ENCODE measurements at regions not wholly inside any gene's neighbourhood (a gene's known extent, or its start where the extent isn't known, plus 50 kb on each side); places are given as distances from the start of the nearest gene placed in this dataset.
"Not testable (repeated sequence)": the region's sequence is repeated elsewhere in the genome, so short reads cannot be mapped to it uniquely, and the experiment has no call there.

DNA sequence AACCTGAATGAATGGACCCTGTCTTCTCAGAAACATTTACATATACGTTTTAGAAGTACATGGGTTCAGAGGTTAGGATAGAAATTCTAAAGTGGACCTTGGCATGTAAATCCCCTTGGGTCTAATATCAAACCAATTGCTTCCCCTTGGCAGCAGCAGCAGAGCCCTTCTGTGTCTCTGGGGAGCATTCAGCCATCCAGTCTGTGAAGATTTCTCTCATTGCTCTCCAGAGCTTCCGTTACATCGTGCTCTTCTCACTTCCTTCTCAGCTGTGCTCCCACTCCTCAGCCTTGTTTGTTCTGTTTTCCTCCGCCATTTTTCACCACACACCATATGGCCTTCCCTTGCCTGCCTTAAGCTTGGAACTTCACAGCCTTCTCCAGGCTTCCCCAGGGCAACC, 61.5 kb upstream of the ATP1B1 start:
- DNase-seq (ENCODE audit: insufficient read length, low spot score) (no peak), FAIRE-seq (no peak)

DNA sequence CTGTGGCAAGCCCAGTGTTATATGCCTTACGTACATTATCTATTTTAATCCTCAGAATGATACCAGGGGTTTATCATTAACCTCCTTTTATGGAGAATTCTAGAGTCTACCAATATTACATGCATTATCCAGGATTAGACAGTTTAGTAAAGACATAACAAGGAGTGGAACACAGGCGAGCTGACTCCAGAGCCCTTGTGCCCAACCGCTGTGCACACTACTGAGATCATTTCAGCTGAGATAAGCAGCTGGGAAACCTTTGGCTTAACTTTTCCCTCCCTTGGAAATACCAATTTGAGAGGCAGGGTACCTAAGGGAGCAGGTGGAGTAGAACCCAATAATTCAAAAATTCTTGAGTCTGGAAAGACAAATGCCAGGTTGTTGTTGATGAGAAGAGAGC, 59.8 kb upstream of the ATP1B1 start:
- no peak for FAIRE-seq
- DNase-seq (ENCODE audit: insufficient read length, low spot score) = no peak

DNA sequence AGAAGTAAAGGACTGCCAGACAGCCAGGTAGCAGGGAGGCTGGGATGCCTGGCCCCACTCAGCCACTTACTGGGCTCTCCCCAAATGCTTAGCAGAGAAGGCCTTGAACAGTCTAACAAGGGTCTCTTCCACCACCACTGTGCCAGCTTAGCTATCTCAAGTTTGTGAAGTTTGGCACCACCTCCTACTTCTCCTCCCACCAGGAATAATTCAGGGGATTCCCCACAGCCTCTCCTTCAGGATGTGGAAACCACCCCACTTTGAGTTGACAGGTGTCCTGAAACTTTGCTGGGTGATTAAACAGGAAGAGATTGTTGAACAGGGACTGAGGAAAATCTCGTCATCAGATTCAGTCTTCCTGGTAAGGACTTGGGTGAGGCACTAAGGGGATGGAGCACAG, 59.4 kb upstream of the ATP1B1 start:
- FAIRE-seq = no peak

DNA sequence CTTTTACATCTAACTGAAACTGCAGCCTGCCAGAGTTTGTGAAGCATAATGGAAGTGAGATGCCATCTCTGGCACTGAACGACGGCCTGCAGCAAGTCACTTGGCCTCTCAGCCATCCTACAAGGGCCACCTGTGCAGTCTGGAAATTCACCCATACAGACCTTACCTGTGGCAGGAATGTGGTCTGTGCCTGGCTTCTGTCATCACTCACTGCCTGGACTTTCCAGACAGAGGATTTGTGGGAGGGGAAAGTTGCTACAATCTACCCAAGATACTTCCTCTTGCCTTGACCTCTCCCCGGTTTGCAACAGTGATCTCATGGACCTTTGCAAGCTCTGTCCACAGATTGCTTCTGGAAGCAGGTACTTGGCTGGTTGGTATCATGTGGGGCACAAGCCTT, 58.4 kb upstream of the ATP1B1 start:
- no peak for DNase-seq (ENCODE audit: insufficient read length, low spot score)
- no peak for FAIRE-seq

More for the DNA sequence above, 59.4 kb upstream of the ATP1B1 start:
- no peak for DNase-seq (ENCODE audit: insufficient read length, low spot score)

DNA sequence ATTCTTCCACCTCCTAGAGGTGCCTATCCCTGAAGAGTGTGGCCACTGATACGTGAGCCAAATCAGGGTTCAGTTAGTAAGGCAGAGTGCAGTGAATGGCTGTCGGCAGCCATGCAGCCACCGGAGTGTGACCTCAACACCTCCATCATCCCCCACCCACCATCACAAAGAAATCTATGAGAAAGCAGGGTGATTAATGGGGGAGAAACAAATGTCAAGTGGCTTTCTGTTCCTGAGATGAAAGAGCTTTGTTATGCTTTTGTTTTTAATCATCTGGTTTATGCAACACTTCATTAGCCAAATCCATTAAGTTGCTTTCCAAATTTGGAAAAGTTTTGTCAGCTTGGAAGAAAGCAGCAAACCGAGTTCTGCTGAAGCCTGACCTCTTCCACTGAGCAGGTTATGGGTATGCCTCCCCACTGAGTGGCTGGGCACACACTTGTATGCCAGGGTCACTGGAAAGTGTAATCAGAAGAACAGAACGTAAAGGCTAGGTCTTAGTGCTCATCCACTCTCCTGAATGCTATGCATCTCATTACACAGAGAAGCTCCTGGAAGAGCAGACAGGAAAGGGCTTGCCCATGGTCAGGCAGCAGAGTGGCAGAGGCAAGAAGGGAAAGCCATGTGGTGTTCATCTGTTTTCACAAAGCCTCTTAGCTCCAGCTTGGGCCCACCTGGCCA, 57.1 kb upstream of the ATP1B1 start:
- FAIRE-seq = no peak
- no peak for DNase-seq (ENCODE audit: insufficient read length, low spot score)

DNA sequence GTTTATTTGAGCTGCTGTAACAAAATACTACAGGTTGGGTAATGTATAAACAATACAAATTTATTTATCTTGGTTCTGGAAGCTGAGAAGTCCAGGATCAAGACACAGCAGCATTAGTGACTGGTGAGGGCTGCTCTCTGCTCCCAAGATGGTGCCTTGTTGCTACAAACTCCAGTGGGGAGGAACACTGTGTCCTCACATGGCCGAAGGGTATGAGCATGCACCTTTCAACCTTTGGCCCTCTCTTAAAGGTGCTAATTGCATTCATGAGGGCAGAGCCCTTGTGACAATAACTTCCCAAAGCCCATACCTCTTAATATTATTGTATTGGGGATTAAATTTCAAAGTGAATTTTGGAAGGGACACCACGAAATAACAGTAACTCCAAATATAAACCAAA, 55.3 kb upstream of the ATP1B1 start:
- no peak for FAIRE-seq

DNA sequence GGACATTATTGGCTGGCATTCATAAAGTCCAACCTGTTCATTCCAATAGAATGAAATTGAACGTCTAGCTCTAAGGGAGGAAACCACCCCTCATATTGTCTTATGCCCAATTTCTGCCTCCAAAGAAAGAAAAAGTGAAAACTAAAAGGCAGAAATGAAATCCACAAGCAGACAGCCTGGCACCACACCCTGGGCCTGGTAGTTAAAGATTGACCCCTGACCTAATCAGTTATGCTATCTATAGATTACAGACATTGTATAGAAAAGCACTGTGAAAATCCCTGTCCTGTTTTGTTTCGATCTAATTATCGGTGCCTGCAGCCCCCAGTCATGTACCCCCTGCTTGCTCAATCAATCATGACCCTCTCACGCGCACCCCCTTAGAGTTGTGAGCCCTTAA, 54.3 kb upstream of the ATP1B1 start:
- not testable (repeated sequence) for DNase-seq (ENCODE audit: insufficient read length, low spot score); FAIRE-seq

More for the DNA sequence above, 55.3 kb upstream of the ATP1B1 start:
- no peak for DNase-seq (ENCODE audit: insufficient read length, low spot score)

DNA sequence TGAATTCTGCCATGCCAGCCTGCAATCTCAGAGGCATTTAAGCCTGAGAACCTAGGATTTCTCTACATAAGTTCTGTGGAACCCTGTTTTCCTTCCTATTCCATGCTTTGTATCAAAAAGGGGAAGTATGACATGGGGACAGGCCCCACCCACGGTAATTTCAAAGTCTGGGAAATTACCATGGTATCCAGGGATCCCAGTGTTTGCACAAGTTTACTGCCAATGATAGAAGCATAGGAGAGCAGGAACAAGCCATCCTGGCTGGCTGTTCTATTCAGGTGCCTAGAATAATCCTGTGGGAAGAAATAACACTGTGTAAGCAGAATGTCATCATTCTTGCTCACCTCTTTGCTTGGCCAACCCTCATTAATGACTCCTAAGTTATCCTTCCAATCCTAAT, 53.8 kb upstream of the ATP1B1 start:
- FAIRE-seq (no peak), DNase-seq (ENCODE audit: insufficient read length, low spot score) (no peak)

DNA sequence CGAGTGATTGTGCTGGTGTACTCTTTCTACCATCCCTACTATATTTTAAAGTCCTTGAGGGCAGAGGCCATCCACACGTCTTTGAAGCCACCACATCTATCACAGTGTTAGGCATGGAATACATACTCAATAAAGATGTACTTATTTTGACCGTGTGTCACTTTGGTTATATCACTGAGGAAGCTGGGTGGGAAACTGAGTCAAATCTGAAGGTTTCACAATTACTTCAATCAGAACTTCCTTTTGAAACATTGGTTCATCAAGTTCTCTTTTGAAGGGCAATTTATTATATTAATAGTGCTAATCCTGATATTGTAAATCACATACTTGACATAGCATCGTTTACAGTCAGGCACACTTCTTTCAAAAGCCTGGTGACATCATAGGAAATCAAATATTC, 53.3 kb upstream of the ATP1B1 start:
- no peak for FAIRE-seq
- no peak for DNase-seq (ENCODE audit: insufficient read length, low spot score)
